ENCODE measurements at regions not wholly inside any gene's neighbourhood (a gene's known extent, or its start where the extent isn't known, plus 50 kb on each side); places are given as distances from the start of the nearest gene placed in this dataset.

DNA sequence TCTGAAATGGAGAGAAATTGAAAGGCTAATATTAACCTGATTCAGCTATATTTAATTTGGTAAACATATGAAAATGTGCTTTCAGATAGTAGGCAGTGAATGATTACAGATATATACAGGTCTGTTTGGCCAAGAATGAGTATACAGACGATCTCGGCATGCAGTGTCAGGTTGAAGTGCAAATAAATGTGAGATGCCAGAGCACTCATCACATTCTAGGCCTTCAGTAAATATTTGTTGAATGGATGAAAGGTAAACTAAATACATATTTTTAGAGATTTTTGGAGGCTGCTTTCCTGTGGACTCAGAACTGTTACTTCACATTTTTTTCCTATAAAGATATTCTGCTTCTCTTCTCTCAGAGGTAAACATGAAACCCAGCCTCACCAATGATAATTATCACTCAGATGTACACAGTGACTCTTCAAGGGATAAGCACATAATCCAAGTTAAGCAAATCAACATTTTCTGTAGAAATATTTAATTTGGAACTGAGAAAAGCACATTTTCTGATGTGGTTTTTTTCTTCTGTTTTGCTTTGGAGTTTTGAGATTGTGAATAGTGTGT, 702.9 kb downstream of the BRINP3 start:
- in situ Hi-C loops (cut with MboI): no loop called here
- Histone ChIP-seq H3K27ac (no peak overlapping the region), H4K20me1 (ENCODE audit: insufficient read depth) (no peaks in the 10 kb centered on the region), H3K9me3 (ENCODE audit: low read depth) (peaks cover 5% of the 10 kb centered on the region), H3K9me2 (ENCODE audit: insufficient read depth) (no peaks in the 10 kb centered on the region), H3K4me3 (no peak overlapping the region), H3F3A (ENCODE audit: insufficient read depth) (no peaks in the 10 kb centered on the region), H3K36me3 (ENCODE audit: low read depth) (no peaks in the 10 kb centered on the region), H3K4me1 (ENCODE audit: insufficient read depth) (no peaks in the 10 kb centered on the region), H3K9ac (no peak overlapping the region), H3K79me2 (ENCODE audit: insufficient read depth) (no peaks in the 10 kb centered on the region), H2AFZ (no peak overlapping the region), H3K27me3 (replicated peaks; ENCODE audit: insufficient read depth) (no peaks in the 10 kb centered on the region), H3K4me2 (ENCODE audit: unreplicated experiment) (no peak overlapping the region)
- no peak for TF ChIP-seq EZH2phosphoT487 (IDR thresholded peaks at IDR 0.05; ENCODE audit: insufficient read depth, low read depth)
- TF ChIP-seq EZH2 (IDR thresholded peaks at IDR 0.05; ENCODE audit: insufficient read depth, poor library complexity, severe bottlenecking): no peak
- DNase-seq: no peak
- WGBS, 2 experiments (ENCODE audit: low coverage in 1 of 2, low lambda C conversion rate in 2 of 2, missing lambda C conversion rate in 2 of 2): 20 to 29% methylated on average over 2 of the region's 2 CpGs

DNA sequence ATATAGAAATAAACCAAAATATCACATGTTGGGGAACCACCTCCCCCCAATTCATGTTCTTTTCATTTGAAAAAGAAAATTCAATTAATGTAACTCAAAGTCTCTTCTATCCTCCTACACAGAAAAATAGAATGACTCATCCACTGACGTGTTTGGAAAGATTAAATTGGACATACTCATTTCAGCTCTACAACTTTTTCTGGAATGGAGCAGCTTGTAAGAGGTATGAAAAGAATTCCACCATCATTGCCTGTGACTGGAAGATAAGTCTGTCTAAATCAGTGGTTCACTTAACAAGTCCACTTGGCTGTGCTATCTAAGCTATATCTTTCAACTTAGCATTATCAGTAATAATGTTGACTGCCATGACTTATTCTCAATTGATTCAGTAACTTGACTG, 702.3 kb downstream of the BRINP3 start:
- no peak overlapping the region for H3K4me3 ChIP-seq
- no peak overlapping the region for H3K27ac ChIP-seq
- no peaks in the 10 kb centered on the region for H3F3A ChIP-seq (ENCODE audit: insufficient read depth)
- DNase-seq: peak; percentile 0
- no peaks in the 10 kb centered on the region for H3K36me3 ChIP-seq (ENCODE audit: low read depth)
- TF ChIP-seq EZH2 (IDR thresholded peaks at IDR 0.05; ENCODE audit: insufficient read depth, poor library complexity, severe bottlenecking): no peak
- no peak for TF ChIP-seq EZH2phosphoT487 (IDR thresholded peaks at IDR 0.05; ENCODE audit: insufficient read depth, low read depth)
- WGBS, 2 experiments (ENCODE audit: low coverage in 1 of 2, low lambda C conversion rate in 2 of 2, missing lambda C conversion rate in 2 of 2): 21 to 31% methylated on average over 1 of the region's 1 CpG
- H3K4me2 ChIP-seq (ENCODE audit: unreplicated experiment): no peak overlapping the region
- no peaks in the 10 kb centered on the region for H3K27me3 ChIP-seq (replicated peaks; ENCODE audit: insufficient read depth)
- H2AFZ ChIP-seq: no peak overlapping the region
- in situ Hi-C loops (cut with MboI): no loop called here
- peaks cover 5% of the 10 kb centered on the region for H3K9me3 ChIP-seq (ENCODE audit: low read depth)
- H3K79me2 ChIP-seq (ENCODE audit: insufficient read depth): no peaks in the 10 kb centered on the region
- no peaks in the 10 kb centered on the region for H3K9me2 ChIP-seq (ENCODE audit: insufficient read depth)
- no peaks in the 10 kb centered on the region for H4K20me1 ChIP-seq (ENCODE audit: insufficient read depth)
- H3K4me1 ChIP-seq (ENCODE audit: insufficient read depth): no peaks in the 10 kb centered on the region
- no peak overlapping the region for H3K9ac ChIP-seq

DNA sequence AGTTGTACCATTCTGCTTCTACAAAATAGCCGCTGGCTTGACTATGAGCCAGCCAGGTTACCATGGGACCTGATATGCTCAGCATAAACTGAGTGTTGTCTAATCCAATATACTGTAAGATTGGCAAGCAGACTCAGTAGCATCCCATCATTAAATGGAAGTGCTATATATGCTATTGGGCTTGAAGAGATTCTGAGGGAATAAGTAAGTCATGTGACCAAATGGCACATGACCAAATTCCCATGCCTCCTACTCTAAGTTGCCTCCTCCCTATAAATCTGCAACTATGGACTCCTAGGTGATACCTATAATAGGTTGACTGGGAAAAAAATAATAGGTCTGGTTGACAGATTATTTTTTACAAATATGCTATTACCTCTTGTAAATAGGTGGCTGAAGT, 698.6 kb downstream of the BRINP3 start:
- Histone ChIP-seq H3K79me2 (ENCODE audit: insufficient read depth) (no peaks in the 10 kb centered on the region), H3K9me3 (ENCODE audit: low read depth) (peaks cover 8% of the 10 kb centered on the region), H4K20me1 (ENCODE audit: insufficient read depth) (no peaks in the 10 kb centered on the region), H3K4me2 (ENCODE audit: unreplicated experiment) (no peak overlapping the region), H2AFZ (no peak overlapping the region), H3K9ac (no peak overlapping the region), H3K27me3 (replicated peaks; ENCODE audit: insufficient read depth) (no peaks in the 10 kb centered on the region), H3F3A (ENCODE audit: insufficient read depth) (no peaks in the 10 kb centered on the region), H3K27ac (no peak overlapping the region), H3K9me2 (ENCODE audit: insufficient read depth) (no peaks in the 10 kb centered on the region), H3K4me1 (ENCODE audit: insufficient read depth) (no peaks in the 10 kb centered on the region), H3K4me3 (no peak overlapping the region), H3K36me3 (ENCODE audit: low read depth) (no peaks in the 10 kb centered on the region)
- TF ChIP-seq EZH2 (IDR thresholded peaks at IDR 0.05; ENCODE audit: insufficient read depth, poor library complexity, severe bottlenecking) (no peak), EZH2phosphoT487 (IDR thresholded peaks at IDR 0.05; ENCODE audit: insufficient read depth, low read depth) (no peak)
- in situ Hi-C loops (cut with MboI): no loop called here
- no peak for DNase-seq
- WGBS, 2 experiments (ENCODE audit: low coverage in 1 of 2, low lambda C conversion rate in 2 of 2, missing lambda C conversion rate in 2 of 2): 32 to 44% methylated on average over 1 of the region's 1 CpG

DNA sequence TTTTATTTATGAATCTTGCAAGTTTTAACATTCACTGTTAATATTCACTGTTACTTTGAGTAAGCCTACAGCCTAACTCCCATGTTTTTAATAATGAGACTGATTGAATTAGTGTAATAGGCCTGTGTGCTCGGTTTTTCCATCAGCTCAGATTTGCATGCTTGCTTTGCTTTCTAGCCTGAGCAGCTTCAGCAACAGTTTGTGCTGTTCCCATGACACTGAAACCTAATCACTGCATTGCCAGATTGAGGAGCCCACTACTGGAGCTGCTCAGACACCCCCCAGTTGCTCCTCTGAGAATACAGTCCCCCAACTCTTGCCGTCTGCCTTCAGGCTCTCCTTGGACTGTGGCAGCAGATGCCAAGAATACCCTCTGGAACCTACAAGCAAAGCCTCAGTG, 695.4 kb downstream of the BRINP3 start:
- Histone ChIP-seq H3K9me2 (ENCODE audit: insufficient read depth) (no peaks in the 10 kb centered on the region), H2AFZ (no peak overlapping the region), H3K27ac (no peak overlapping the region), H3K4me1 (ENCODE audit: insufficient read depth) (no peaks in the 10 kb centered on the region), H3K9me3 (ENCODE audit: low read depth) (peaks cover 3% of the 10 kb centered on the region), H4K20me1 (ENCODE audit: insufficient read depth) (no peaks in the 10 kb centered on the region), H3K9ac (no peak overlapping the region), H3F3A (ENCODE audit: insufficient read depth) (no peaks in the 10 kb centered on the region), H3K27me3 (replicated peaks; ENCODE audit: insufficient read depth) (no peaks in the 10 kb centered on the region), H3K79me2 (ENCODE audit: insufficient read depth) (no peaks in the 10 kb centered on the region), H3K36me3 (ENCODE audit: low read depth) (no peaks in the 10 kb centered on the region), H3K4me3 (no peak overlapping the region), H3K4me2 (ENCODE audit: unreplicated experiment) (no peak overlapping the region)
- WGBS, 2 experiments (ENCODE audit: low coverage in 1 of 2, low lambda C conversion rate in 2 of 2, missing lambda C conversion rate in 2 of 2): 0 to 2% methylated on average over 2 of the region's 2 CpGs
- in situ Hi-C loops (cut with MboI): no loop called here
- no peak for DNase-seq
- no peak for TF ChIP-seq EZH2 (IDR thresholded peaks at IDR 0.05; ENCODE audit: insufficient read depth, poor library complexity, severe bottlenecking)
- TF ChIP-seq EZH2phosphoT487 (IDR thresholded peaks at IDR 0.05; ENCODE audit: insufficient read depth, low read depth): no peak

DNA sequence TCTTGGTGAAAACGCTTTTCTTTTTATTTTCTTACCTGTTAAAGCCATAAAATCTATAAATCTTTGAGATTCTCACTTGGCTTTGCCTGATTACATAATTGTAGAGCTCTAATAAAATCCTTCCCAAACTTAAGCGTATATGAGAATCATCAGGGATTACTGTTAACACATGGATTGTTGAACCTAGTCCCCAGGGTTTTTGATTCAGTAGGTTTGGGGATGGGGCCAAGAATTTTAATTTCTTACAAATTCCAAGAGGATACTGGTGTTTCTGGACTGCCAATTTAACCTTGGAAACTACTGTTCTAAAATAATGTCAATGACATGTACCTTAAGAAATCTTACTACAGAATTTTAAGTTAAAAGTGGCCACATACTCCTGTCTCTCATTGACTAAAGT, 694.2 kb downstream of the BRINP3 start:
- no peak overlapping the region for H3K27ac ChIP-seq
- H3K4me2 ChIP-seq (ENCODE audit: unreplicated experiment): no peak overlapping the region
- H4K20me1 ChIP-seq (ENCODE audit: insufficient read depth): no peaks in the 10 kb centered on the region
- H3K27me3 ChIP-seq (replicated peaks; ENCODE audit: insufficient read depth): no peaks in the 10 kb centered on the region
- no peaks in the 10 kb centered on the region for H3F3A ChIP-seq (ENCODE audit: insufficient read depth)
- TF ChIP-seq EZH2 (IDR thresholded peaks at IDR 0.05; ENCODE audit: insufficient read depth, poor library complexity, severe bottlenecking): no peak
- TF ChIP-seq EZH2phosphoT487 (IDR thresholded peaks at IDR 0.05; ENCODE audit: insufficient read depth, low read depth): no peak
- in situ Hi-C loops (cut with MboI): no loop called here
- no peaks in the 10 kb centered on the region for H3K9me2 ChIP-seq (ENCODE audit: insufficient read depth)
- WGBS, 2 experiments (ENCODE audit: low coverage in 1 of 2, low lambda C conversion rate in 2 of 2, missing lambda C conversion rate in 2 of 2): 12 to 18% methylated on average over 2 of the region's 2 CpGs
- H2AFZ ChIP-seq: no peak overlapping the region
- no peaks in the 10 kb centered on the region for H3K79me2 ChIP-seq (ENCODE audit: insufficient read depth)
- no peaks in the 10 kb centered on the region for H3K36me3 ChIP-seq (ENCODE audit: low read depth)
- DNase-seq: no peak
- H3K9ac ChIP-seq: no peak overlapping the region
- H3K4me1 ChIP-seq (ENCODE audit: insufficient read depth): no peaks in the 10 kb centered on the region
- H3K9me3 ChIP-seq (ENCODE audit: low read depth): peaks cover 3% of the 10 kb centered on the region
- H3K4me3 ChIP-seq: no peak overlapping the region
